ENCODE measurements at regions not wholly inside any gene's neighbourhood (a gene's known extent, or its start where the extent isn't known, plus 50 kb on each side); places are given as distances from the start of the nearest gene placed in this dataset.
"Not testable (repeated sequence)": the region's sequence is repeated elsewhere in the genome, so short reads cannot be mapped to it uniquely, and the experiment has no call there.

DNA sequence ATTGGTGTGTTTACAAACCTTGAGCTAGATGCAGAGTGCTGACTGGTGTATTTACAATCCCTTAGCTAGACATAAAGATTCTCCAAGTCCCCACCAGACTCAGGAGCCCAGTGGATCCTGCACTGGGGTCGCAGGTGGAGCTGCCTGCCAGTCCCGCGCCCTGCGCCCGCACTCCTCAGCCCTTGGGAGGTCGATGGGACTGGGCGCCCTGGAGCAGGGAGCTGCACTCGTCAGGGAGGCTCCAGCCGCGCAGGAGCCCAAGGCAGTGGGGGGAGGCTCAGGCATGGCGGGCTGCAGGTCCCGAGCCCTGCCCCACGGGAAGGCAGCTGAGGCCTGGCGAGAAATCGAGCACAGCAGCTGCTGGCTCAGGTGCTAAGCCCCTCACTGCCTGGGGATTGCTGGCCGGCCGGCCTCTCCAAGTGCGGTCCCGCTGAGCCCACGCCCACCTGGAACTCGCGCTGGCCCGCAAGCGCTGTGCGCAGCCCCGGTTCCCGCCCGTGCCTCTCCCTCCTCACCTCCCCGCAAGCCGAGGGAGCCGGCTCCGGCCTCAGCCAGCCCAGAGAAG lies 105.0 kb downstream of the DDX1 start:
- TF ChIP-seq, protein P1, sequence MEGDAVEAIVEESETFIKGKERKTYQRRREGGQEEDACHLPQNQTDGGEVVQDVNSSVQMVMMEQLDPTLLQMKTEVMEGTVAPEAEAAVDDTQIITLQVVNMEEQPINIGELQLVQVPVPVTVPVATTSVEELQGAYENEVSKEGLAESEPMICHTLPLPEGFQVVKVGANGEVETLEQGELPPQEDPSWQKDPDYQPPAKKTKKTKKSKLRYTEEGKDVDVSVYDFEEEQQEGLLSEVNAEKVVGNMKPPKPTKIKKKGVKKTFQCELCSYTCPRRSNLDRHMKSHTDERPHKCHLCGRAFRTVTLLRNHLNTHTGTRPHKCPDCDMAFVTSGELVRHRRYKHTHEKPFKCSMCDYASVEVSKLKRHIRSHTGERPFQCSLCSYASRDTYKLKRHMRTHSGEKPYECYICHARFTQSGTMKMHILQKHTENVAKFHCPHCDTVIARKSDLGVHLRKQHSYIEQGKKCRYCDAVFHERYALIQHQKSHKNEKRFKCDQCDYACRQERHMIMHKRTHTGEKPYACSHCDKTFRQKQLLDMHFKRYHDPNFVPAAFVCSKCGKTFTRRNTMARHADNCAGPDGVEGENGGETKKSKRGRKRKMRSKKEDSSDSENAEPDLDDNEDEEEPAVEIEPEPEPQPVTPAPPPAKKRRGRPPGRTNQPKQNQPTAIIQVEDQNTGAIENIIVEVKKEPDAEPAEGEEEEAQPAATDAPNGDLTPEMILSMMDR (IDR thresholded peaks at IDR 0.05) = not testable (repeated sequence)
- TF ChIP-seq POLR2A (IDR thresholded peaks at IDR 0.05) = not testable (repeated sequence)

Measured in body of pancreas (tissue), 4 donors.